Stimulated activated CD8-positive, alpha-beta memory T cell treated with anti-CD3 and anti-CD28 coated beads, Interleukin-15, amount 100 ng/mL, for 48 hours (primary cell): ENCODE measurements at regions not wholly inside any gene's neighbourhood (a gene's known extent, or its start where the extent isn't known, plus 50 kb on each side); places are given as distances from the start of the nearest gene placed in this dataset.

ENCODE experiments used
- DNase-seq, 2 donors: peaks; one replicate each; pipeline ENCODE4 v3.0.0-alpha.2; 2020; ENCODE audit warnings: low read depth in 2 of 2

- no peak for DNase-seq
Observed at GRCh38 chr5:158483281-158483860, 616.3 kb downstream of the EBF1 start.

DNA sequence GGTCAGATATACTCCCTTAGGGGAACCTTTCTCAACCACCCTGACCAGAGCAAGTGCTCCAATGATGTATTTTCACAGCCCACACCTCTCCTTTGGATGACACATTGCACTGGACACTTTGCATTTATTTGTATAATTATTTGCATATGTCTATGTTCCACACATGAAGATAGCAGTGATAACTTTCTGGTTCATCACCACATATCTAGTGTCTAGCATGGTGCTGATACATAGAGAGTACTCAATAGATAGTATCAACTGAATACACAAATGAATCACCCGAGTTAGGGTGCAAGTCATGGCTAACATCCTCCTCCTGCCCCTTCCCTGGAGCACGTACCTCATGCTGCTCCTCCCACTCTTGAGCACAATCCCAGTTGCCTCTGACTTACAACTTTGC, 617.6 kb downstream of the EBF1 start:
- DNase-seq, result no peak

GRCh38 chr5:158478139-158478538, 619.2 kb upstream of the CLINT1 start:
- DNase-seq, result no peak

DNA sequence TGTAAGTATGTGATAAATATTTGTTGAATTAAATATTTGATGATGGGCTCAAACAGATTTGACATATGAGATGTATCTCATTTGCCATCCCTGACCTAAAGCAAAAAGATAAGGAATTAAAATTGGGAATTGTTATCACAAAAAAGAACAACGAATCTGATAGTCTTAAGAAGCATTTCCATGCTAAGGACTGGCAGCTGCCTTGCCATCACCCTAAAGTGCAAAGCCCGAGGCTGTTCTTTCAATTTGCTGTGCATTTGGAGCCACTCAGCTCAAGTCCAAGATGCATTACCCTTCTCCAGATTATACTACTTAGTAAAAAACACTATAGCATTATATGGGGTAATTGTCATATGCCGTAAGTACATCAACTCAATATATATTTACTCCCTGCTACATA, 618.3 kb upstream of the CLINT1 start:
- no peak for DNase-seq

DNA sequence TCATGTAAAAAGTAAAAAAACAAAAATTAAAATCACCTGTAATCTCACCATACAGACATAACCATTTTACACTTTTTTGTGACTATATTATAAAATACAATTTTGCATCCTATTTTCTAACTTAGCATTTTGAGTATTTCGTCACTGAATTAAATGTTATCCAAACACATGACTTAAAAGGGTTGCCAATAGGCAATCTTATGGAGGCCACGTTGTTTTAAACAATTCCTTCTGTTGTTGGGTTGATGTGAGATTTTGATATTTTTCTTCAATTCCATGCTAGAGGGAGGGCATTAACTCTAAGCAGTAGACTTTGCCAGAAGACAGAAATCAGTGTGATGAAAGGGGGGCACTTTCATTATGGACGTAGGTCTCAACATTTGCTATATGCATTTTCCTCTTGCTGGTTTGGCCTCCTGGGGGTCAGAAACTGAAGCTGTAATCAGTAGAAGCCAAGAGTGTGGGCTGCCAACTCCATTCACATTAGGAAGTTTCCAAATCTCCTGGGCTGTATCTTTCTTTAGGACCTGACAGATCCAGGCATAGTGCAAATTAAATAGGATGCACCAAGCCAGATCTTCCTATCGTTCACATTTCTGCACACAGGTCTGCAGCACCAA, 614.2 kb upstream of the CLINT1 start:
- DNase-seq, result no peak

DNA sequence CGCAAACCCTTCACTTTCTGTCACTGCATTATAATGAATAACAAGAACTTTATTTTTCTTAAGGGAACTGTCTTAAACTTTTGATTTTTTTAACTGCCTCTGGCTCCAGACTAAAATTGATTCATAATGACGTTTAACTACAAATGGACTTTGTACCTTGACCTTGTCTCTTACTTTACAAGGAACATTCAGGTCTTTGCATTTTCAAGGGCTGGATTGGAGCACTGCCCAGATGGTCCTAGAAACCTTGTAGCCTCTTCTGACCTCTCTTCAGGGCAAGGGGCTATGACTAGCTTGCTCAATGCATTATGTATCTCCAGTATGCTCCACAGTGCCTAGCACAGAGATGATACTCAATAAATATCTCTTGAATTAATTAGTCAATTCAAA, 612.6 kb upstream of the CLINT1 start:
- no peak for DNase-seq

GRCh38 chr5:158470764-158471534, 612.0 kb upstream of the CLINT1 start:
- DNase-seq, result no peak

GRCh38 chr5:158468444-158468843, 609.5 kb upstream of the CLINT1 start:
- DNase-seq, result no peak

GRCh38 chr5:158466191-158466590, 607.2 kb upstream of the CLINT1 start:
- DNase-seq, result no peak

DNA sequence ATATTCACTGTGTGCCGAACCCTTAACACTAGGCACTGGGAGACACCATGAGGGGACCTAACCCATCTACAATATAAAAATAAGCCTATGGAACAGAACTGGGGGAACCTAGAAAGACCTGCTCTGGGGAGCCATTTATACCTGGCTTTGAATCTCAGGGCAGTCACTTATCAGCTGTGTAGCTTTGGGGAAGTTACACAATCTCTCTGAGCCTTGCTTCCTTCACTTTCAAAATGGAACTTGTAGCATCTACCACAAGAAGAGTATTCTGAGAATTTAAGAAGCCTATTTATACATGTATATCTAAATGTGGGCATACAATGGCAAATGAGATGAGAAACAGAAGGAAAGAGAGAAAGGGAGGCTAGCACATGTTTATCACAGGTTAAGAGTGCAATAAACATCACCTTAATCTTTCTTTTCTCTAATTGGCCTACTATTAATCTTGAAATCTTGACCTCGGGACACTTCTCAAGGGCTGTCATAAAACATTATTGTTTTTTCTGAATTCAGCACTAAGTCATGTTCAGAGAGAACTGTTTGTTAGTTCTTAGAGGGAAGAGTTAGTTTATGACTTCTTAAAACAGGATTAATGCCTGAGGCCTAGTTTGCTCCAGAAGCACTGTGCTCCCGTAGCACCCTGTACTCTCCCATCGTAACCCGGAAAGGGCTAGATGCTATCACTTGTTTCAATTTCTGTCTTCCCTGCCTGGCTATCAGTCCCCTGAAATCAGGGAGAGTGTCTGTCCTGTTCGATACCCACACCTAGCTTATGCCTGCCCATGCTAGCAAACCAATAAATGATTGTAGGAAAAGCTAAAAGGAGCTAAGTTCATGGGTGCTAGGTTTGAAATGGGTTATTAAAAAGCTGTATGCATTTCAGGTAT, 606.4 kb upstream of the CLINT1 start:
- DNase-seq, result no peak

DNA sequence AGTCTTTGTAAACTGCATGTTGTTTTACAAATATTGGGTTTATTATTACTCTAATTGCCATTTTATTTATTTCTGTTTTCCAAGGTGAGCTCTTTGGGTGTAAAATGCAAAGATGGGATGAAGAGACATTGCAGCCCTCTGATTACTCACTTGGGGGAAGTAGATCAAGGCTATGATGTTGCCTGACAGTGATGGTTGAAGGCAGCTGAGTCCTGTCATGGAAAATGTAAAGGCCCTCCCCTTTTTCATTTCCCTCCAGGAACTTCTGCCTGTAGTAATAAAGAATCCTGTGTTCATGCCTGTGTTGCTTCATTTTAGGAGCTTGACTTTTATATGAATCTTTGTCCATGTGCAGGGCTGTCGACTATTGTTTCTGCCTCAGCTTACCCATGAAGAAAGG, 605.4 kb upstream of the CLINT1 start:
- no peak for DNase-seq

DNA sequence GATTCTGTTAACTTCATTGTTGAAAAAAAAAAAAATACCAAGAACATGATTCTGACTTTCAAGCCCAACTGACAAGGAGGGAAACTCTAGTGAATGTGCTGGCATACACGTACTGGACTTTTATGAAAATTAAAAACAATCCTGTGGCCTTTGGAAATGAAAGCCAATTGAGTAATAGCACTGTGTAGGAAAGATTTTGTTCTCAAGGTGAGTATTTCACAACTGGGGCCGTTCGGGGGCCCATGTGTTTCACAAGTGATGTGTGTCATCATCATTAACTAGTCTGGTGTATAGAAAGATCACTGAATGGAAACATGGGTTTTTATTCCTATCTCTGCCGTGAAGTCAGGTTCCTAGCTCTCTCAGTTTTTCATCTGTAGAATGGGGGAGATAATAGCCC, 605.0 kb upstream of the CLINT1 start:
- DNase-seq, result peak in 1 of 2 donors; percentile 8

- no peak for DNase-seq
Observed at GRCh38 chr5:158463188-158463587, 604.2 kb upstream of the CLINT1 start.

DNA sequence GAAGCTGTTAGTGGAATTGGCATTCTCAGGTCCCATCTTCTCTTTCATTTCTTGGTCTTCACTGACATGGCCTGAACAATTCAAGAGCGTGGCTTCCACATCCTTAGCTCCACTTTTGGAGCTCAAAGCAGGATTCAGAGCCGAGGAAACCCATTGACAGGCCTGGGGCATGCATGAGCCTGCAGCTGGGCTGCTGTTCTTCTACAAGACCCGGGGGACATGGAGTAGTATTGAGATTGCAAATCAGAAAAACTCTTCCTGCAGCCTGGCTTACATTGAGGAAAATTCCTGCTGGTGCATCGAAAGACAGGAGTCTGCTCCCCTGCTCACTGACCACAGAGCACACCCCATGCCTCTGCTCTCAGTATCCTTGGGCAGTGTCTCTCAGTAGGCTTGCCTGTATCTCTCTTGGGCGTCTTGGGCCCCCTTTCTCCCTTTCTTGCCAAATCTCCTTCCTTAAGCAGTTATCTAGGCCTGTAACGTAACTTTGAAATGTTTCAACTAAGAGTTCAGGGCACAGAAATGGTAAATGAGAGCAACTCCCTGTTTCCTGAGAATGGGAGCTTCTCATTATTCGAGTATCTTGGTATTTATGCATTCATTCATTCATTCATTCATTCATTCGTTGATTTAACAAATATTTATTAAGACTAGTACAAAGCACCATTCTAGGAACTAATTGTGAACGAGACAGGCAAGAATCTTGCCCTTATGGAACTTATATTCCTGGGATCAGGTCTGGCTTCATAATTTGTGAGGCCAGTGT, 603.6 kb upstream of the CLINT1 start:
- DNase-seq, result no peak

- no peak for DNase-seq
Observed at GRCh38 chr5:158461240-158461854, 602.4 kb upstream of the CLINT1 start.

- DNase-seq, result no peak
Observed at GRCh38 chr5:158458086-158458485, 599.1 kb upstream of the CLINT1 start.

DNA sequence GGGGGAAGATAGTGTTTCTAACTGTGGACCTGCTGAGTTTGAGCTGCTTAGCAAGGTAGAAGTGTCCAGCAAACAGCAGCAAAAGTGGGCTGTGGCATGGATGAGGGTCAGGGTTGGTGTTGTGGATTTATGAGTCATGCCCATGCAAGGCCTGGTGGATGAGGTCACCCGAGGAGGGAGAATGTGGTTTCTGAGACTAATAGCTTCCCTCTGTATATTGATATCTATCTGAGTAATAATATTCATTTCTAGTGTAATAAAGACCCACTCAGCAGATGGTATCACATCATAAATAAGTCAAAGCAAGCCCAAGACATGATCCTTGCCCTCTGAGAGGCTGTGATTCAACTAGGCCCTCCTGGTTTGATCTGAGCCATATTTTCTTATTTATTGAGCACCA, 597.8 kb upstream of the CLINT1 start:
- DNase-seq, result no peak

GRCh38 chr5:158456241-158456640, 597.3 kb upstream of the CLINT1 start:
- DNase-seq, result no peak

DNA sequence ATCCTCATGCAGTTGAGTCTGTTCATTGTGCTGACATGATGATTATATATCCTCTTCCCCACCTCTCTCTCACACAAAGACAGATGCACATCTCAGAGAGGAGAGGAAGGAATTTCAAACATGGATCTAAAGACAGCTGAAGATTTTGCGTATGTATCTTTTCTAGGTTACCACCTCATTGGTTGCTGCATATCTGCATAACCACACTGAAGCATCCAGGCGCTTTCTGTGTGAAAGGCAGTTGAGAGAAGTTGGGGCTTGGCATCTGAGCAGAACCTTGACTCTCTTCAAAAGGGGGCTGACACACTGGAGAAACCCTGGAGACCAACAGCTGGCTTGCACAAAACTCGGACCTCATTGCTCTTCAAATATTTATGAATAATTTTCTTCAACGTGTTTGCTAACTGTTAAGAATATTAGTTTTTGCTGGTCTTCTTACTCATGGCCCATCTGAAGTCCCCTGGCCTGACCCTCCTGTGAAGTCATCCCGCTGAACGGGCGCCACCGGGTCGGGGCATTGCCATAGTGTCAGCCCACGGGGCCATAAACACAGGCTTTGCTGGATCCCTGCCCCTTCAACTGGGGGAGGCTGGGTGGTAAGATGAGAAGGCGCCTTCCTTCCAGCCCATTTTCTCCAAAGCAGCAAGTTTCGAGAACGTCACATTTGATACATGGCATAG, 593.2 kb upstream of the CLINT1 start:
- DNase-seq, result no peak

DNA sequence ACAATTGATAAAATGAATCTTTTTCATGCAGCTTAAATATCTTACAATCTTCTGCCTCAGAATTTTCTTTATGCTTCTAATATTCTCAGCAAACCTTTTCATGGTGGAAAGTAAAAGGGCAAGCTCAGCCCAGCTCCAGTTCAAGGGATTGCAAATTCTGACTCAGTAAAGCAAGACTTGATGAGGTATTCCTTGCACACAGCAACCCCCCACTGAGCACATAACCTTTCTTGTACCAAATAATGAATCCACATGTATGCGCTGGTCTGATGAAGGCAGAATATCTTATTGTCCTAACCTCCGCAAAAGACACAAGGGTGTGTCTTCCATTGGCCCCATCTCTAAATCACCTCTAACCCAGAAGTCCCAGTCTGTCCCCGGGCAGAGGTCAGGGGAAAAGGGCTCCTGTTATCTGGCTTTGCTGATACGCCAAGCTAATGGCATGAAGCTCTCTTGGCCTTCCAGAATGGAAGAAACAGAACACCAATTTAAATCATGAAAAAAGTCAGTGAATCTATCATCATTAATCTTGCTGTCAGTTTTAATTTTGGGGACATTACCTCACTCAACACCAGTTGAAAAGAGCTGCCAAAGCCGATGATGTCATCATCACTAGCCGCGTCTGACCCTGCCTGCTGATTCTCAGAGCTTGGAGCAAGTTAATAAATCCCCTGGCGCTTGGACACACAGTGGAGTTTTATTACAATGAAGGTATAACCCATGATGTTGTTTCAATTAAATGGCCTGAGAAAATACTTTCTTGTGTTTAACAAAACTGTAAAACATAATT, 592.5 kb upstream of the CLINT1 start:
- no peak for DNase-seq
